ENCODE measurements at regions not wholly inside any gene's neighbourhood (a gene's known extent, or its start where the extent isn't known, plus 50 kb on each side); places are given as distances from the start of the nearest gene placed in this dataset.

GRCh38 chrX:109925656-109926055, 77.3 kb upstream of the TMEM164 start:
- no peaks in the 10 kb centered on the region for H3K9me3 ChIP-seq (ENCODE audit: control insufficient read depth, low read depth, low read length)
- H3K27ac ChIP-seq (ENCODE audit: control insufficient read depth, insufficient read depth, low read length): no peak overlapping the region
- H3K9me1 ChIP-seq (ENCODE audit: control insufficient read depth, extremely low read depth, insufficient read depth, low read length): no peaks in the 10 kb centered on the region
- TF ChIP-seq EZH2 (IDR thresholded peaks at IDR 0.05; ENCODE audit: low read length) (no peak), CTCF (optimal IDR thresholded peaks at IDR 0.05 in 1 of 3, IDR thresholded peaks at IDR 0.05 in 1 of 3, conservative IDR thresholded peaks at IDR 0.05 in 1 of 3; ENCODE audit: extremely low read depth in 1 of 3, insufficient read depth in 2 of 3, low read length in 3 of 3) (no peak)
- no peaks in the 10 kb centered on the region for H3K4me1 ChIP-seq (ENCODE audit: control insufficient read depth, extremely low read depth, insufficient read depth, low read length)
- H4K20me1 ChIP-seq (ENCODE audit: control insufficient read depth, extremely low read depth, insufficient read depth, low read length): no peaks in the 10 kb centered on the region
- H3K4me2 ChIP-seq (ENCODE audit: control insufficient read depth, extremely low read depth, insufficient read depth, low read depth, low read length): no peak overlapping the region
- H3K27me3 ChIP-seq (ENCODE audit: control insufficient read depth, extremely low read depth, insufficient read depth, low read length): peaks cover 6% of the 10 kb centered on the region
- dilution Hi-C loops (cut with MboI; ENCODE audit: extremely low pct_ligation_motif_present, low sequenced_read_pairs): no loop called here
- H3K79me2 ChIP-seq (ENCODE audit: control insufficient read depth, insufficient read depth, low read length): no peaks in the 10 kb centered on the region
- no peak overlapping the region for H2AFZ ChIP-seq (ENCODE audit: control insufficient read depth, low read length)
- no peaks in the 10 kb centered on the region for H3K36me3 ChIP-seq (ENCODE audit: control insufficient read depth in 2 of 2, extremely low read depth in 1 of 2, insufficient read depth in 2 of 2, low read length in 2 of 2)
- FAIRE-seq: no peak
- no peak for DNase-seq (ENCODE audit: low read depth, low spot score)
- no peak overlapping the region for H3K4me3 ChIP-seq (ENCODE audit: control insufficient read depth in 2 of 3, extremely low read depth in 1 of 3, insufficient read depth in 2 of 3, low read depth in 1 of 3, low read length in 3 of 3)
- H3K9ac ChIP-seq (ENCODE audit: control insufficient read depth, extremely low read depth, insufficient read depth, low read length): no peak overlapping the region

GRCh38 chrX:109926118-109926517, 76.8 kb upstream of the TMEM164 start:
- Histone ChIP-seq H3K4me3 (ENCODE audit: control insufficient read depth in 2 of 3, extremely low read depth in 1 of 3, insufficient read depth in 2 of 3, low read depth in 1 of 3, low read length in 3 of 3) (no peak overlapping the region), H3K9me1 (ENCODE audit: control insufficient read depth, extremely low read depth, insufficient read depth, low read length) (no peaks in the 10 kb centered on the region), H3K27me3 (ENCODE audit: control insufficient read depth, extremely low read depth, insufficient read depth, low read length) (peaks cover 6% of the 10 kb centered on the region), H3K4me2 (ENCODE audit: control insufficient read depth, extremely low read depth, insufficient read depth, low read depth, low read length) (no peak overlapping the region), H3K9me3 (ENCODE audit: control insufficient read depth, low read depth, low read length) (no peaks in the 10 kb centered on the region), H3K27ac (ENCODE audit: control insufficient read depth, insufficient read depth, low read length) (no peak overlapping the region), H3K36me3 (ENCODE audit: control insufficient read depth in 2 of 2, extremely low read depth in 1 of 2, insufficient read depth in 2 of 2, low read length in 2 of 2) (no peaks in the 10 kb centered on the region), H3K79me2 (ENCODE audit: control insufficient read depth, insufficient read depth, low read length) (no peaks in the 10 kb centered on the region), H2AFZ (ENCODE audit: control insufficient read depth, low read length) (no peak overlapping the region), H3K9ac (ENCODE audit: control insufficient read depth, extremely low read depth, insufficient read depth, low read length) (no peak overlapping the region), H3K4me1 (ENCODE audit: control insufficient read depth, extremely low read depth, insufficient read depth, low read length) (no peaks in the 10 kb centered on the region), H4K20me1 (ENCODE audit: control insufficient read depth, extremely low read depth, insufficient read depth, low read length) (no peaks in the 10 kb centered on the region)
- FAIRE-seq (no peak), DNase-seq (ENCODE audit: low read depth, low spot score) (no peak)
- no peak for TF ChIP-seq CTCF (optimal IDR thresholded peaks at IDR 0.05 in 1 of 3, IDR thresholded peaks at IDR 0.05 in 1 of 3, conservative IDR thresholded peaks at IDR 0.05 in 1 of 3; ENCODE audit: extremely low read depth in 1 of 3, insufficient read depth in 2 of 3, low read length in 3 of 3)
- TF ChIP-seq EZH2 (IDR thresholded peaks at IDR 0.05; ENCODE audit: low read length): no peak
- dilution Hi-C loops (cut with MboI; ENCODE audit: extremely low pct_ligation_motif_present, low sequenced_read_pairs): no loop called here

Data from keratinocyte (primary cell).